ENCODE measurements at regions not wholly inside any gene's neighbourhood (a gene's known extent, or its start where the extent isn't known, plus 50 kb on each side); places are given as distances from the start of the nearest gene placed in this dataset.

DNA sequence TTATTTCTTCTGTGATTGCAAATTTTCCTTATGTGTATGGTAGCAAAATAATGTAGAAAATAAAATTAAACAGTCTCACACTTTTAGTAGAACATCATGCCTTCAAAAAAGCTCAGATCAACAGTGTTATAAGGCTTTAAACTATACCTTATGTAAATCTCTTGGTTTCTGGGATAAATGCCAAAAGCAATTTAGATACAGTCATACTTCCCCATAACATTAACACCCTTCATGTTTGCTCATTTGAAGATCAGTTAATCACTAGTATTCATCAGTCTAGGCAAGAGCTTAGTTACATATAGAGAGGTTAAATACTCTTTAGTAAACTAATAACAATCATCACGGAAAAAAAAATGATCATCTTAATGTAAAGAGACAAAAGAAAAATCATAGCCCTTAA, 421.8 kb upstream of the ANO3 start:
- H3K4me3 ChIP-seq (ENCODE audit: low read depth, low read length), result no peak overlapping the region
- DNase-seq (ENCODE audit: low read depth), result no peak
- TF ChIP-seq, protein P1, sequence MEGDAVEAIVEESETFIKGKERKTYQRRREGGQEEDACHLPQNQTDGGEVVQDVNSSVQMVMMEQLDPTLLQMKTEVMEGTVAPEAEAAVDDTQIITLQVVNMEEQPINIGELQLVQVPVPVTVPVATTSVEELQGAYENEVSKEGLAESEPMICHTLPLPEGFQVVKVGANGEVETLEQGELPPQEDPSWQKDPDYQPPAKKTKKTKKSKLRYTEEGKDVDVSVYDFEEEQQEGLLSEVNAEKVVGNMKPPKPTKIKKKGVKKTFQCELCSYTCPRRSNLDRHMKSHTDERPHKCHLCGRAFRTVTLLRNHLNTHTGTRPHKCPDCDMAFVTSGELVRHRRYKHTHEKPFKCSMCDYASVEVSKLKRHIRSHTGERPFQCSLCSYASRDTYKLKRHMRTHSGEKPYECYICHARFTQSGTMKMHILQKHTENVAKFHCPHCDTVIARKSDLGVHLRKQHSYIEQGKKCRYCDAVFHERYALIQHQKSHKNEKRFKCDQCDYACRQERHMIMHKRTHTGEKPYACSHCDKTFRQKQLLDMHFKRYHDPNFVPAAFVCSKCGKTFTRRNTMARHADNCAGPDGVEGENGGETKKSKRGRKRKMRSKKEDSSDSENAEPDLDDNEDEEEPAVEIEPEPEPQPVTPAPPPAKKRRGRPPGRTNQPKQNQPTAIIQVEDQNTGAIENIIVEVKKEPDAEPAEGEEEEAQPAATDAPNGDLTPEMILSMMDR (IDR thresholded peaks at IDR 0.05; ENCODE audit: insufficient read depth, low read depth, low read length, missing control alignments), result no peak

DNA sequence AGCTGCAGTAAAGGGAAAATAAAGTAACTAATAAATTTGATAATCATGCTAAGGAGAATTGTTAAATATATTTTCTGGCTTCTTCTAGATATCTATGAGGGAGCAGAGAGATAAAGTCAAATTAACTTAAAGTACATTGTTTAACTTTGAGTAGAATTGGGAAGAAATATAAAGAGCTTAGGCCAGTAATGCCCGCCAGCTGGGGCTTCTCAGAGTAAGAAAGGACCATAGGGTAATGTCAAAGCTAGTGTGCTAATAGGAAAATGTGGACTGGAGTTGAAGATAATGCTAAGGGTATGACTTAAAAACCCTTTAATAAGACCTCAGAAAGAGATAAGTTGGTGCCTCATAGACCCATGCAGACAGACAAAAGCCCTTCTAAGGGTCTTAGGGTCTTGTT, 411.6 kb upstream of the ANO3 start:
- TF ChIP-seq, protein P1 (IDR thresholded peaks at IDR 0.05; ENCODE audit: insufficient read depth, low read depth, low read length, missing control alignments), result no peak
- no peak overlapping the region for H3K4me3 ChIP-seq (ENCODE audit: low read depth, low read length)
- no peak for DNase-seq (ENCODE audit: low read depth)

DNA sequence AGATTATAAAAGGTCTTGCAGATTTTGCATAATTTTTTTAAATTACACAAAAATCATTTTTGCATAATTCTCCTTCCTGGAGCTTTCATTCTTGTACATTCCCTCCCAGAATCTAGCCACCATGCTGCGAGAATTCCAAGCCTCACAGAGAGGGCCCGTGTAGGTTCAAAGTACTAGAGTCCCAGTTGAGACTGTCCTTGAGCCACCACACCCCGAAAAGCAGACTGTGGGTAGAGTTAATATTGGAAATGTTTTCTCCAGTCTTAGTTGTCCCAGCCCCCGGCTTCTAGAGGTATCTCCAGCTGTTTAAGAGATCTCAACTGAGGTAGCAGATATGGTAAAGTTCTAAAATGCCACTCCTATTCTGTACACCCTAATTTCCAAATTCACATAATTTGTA, 407.3 kb upstream of the ANO3 start:
- DNase-seq (ENCODE audit: low read depth), result no peak
- H3K4me3 ChIP-seq (ENCODE audit: low read depth, low read length), result no peak overlapping the region
- TF ChIP-seq, protein P1 (IDR thresholded peaks at IDR 0.05; ENCODE audit: insufficient read depth, low read depth, low read length, missing control alignments), result no peak

DNA sequence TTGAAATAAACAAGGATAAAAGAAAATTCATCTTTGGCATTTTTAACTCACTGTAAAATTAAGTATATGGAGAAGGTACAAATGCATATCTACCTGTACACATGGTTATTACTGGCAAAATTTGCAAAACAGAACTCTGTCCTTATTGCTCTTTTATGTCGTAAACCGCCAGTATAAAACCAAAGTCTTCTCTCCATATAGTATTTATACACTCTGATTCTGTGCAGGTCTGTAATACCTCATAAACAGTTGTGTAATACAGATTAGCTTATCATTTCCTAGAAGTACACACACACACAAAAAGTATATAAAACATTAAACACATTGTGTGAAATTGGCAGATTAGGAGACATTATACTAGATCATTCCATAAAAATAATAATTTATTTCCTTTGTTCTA, 406.6 kb upstream of the ANO3 start:
- H3K4me3 ChIP-seq (ENCODE audit: low read depth, low read length), result no peak overlapping the region

DNA sequence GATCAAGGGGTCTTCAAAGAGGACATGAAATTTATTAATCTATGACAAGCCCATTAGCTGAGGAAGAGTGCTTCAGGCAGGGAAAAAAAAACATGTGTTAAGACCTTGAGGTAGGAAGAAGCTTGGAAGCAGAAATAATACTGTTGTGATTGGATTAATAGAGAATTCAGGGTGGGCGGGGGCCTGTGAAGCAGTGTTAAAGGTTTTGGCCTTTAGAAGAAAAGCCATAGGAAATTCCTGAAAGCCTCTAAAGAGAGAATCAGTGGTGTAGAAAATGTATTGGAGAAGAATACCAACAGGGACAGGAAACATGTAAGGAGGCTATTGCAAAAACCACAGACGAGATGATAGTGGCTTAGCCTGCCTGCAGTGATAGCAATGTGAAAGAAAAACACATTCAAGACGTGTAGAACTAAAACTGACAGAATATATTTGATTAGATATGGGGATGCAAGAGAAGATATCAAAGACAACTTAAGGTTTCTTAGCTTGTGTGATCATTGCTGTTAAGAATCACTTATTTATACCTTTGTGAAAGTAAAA, 404.4 kb upstream of the ANO3 start:
- DNase-seq (ENCODE audit: low read depth), result no peak
- TF ChIP-seq, protein P1 (IDR thresholded peaks at IDR 0.05; ENCODE audit: insufficient read depth, low read depth, low read length, missing control alignments), result no peak
- H3K4me3 ChIP-seq (ENCODE audit: low read depth, low read length), result no peak overlapping the region

More for the DNA sequence above, 406.6 kb upstream of the ANO3 start:
- TF ChIP-seq, protein P1 (IDR thresholded peaks at IDR 0.05; ENCODE audit: insufficient read depth, low read depth, low read length, missing control alignments), result no peak
- DNase-seq (ENCODE audit: low read depth), result no peak

DNA sequence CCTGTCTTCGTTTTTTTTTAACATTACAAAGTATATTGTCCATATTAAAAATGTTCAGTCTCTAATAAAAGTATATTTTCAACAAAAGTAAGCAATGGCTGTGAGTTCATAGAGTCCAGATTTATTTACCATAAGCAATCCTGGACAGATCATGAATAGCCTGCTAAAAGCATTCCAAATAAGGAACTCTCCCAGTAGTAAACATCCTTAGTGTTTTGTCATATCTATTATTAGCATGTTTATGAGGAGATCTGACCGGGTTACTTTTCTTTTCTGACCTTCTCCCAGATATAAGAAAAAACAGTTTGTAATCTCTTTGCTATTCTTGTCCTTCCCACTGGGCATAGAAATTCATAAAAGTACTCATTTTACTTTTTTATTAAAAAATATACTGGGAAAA, 403.9 kb upstream of the ANO3 start:
- no peak for DNase-seq (ENCODE audit: low read depth)
- H3K4me3 ChIP-seq (ENCODE audit: low read depth, low read length), result no peak overlapping the region
- TF ChIP-seq, protein P1 (IDR thresholded peaks at IDR 0.05; ENCODE audit: insufficient read depth, low read depth, low read length, missing control alignments), result no peak

DNA sequence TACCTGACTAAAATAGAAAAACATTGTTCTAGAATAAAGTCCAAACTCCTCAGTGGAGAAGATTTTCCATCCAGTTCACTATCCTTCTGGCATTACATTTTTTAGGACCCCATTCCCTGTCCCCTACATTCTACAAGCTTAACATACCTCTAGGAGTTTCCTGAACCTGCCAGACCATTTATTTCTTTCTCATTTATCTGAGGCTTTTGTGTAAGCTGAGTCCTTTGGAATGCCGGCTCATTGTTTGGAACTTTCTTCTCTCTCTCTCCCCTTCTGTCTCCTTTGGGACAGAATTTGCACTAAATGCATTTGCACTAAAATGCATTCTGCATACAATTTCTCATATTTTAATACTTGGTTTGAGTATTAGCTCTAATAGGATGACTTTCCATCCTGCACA, 393.0 kb upstream of the ANO3 start:
- no peak overlapping the region for H3K4me3 ChIP-seq (ENCODE audit: low read depth, low read length)
- no peak for DNase-seq (ENCODE audit: low read depth)
- TF ChIP-seq, protein P1 (IDR thresholded peaks at IDR 0.05; ENCODE audit: insufficient read depth, low read depth, low read length, missing control alignments), result no peak

Data from GM12865 (cell line).